ENCODE measurements at regions not wholly inside any gene's neighbourhood (a gene's known extent, or its start where the extent isn't known, plus 50 kb on each side); places are given as distances from the start of the nearest gene placed in this dataset.

DNA sequence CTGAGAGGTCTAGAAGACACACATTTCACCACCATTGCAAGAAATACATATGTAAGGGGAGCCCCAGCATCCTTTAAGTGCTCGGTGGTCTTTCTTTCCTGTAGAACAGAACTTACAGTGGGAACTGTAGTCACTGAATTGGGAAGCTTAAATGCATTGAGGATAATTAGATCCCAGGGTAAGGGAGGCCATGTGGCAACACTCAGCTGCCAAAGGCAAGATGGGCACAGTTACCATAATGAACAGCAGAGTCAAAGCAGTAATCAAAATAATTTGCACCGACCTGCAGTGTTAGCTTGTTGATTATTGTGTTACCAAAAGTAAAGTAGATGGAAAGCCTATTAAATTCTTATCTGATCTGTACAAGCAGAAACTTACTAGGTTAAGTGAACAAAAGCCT is 291.2 kb upstream of the PCDH20 start:
- no peaks in the 10 kb centered on the region for H3K4me1 Mint-ChIP-seq (ENCODE audit: low read depth)
- no peak overlapping the region for H3K27ac Mint-ChIP-seq
- DNase-seq = no peak
- TF ChIP-seq, protein P1, sequence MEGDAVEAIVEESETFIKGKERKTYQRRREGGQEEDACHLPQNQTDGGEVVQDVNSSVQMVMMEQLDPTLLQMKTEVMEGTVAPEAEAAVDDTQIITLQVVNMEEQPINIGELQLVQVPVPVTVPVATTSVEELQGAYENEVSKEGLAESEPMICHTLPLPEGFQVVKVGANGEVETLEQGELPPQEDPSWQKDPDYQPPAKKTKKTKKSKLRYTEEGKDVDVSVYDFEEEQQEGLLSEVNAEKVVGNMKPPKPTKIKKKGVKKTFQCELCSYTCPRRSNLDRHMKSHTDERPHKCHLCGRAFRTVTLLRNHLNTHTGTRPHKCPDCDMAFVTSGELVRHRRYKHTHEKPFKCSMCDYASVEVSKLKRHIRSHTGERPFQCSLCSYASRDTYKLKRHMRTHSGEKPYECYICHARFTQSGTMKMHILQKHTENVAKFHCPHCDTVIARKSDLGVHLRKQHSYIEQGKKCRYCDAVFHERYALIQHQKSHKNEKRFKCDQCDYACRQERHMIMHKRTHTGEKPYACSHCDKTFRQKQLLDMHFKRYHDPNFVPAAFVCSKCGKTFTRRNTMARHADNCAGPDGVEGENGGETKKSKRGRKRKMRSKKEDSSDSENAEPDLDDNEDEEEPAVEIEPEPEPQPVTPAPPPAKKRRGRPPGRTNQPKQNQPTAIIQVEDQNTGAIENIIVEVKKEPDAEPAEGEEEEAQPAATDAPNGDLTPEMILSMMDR (IDR thresholded peaks at IDR 0.05) = no peak
- H3K9me3 Mint-ChIP-seq = peaks cover 57% of the 10 kb centered on the region
- H3K4me3 Mint-ChIP-seq = no peak overlapping the region
- H3K36me3 Mint-ChIP-seq (ENCODE audit: low read depth) = no peaks in the 10 kb centered on the region
- no peaks in the 10 kb centered on the region for H3K27me3 Mint-ChIP-seq (ENCODE audit: insufficient read depth)

DNA sequence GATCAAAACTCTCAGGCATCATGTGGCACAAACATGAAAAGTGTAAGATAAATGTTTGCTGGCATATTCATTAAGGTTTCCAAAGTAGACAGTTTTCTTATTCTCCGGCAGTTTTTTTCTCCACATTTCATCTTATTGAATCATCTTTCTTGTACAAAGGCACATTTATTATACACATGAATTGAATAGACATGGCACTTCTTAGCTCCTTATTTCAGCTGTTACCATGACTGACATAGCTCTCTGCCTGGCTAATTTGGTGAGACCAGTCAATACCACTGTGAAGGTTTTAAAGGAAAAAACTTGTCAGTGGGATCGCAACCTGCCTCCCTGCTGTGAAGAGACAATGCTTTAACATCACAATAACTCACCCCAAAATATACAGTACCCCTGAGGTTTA is 285.0 kb upstream of the PCDH20 start:
- peaks cover 25% of the 10 kb centered on the region for H3K9me3 Mint-ChIP-seq
- no peak overlapping the region for H3K27ac Mint-ChIP-seq

DNA sequence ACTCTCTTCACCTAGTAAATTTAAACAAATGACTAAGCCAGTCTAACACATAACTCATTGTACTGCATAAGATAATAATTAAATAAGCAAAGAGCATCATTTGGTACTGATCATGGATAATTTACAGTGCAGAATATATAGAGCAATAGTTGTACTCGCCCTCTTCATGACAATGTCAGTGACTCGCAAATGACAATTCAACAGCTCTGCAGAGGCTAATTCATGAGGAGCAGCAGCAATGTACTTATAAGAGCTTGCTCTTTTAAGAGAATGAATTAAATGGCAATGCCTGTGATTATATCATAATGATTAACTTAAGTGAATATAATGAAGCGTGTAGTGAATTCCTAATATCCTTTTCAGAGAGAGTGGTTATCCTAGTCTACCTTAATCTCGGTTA is 284.5 kb upstream of the PCDH20 start:
- TF ChIP-seq, protein P1 (IDR thresholded peaks at IDR 0.05) = no peak
- peaks cover 21% of the 10 kb centered on the region for H3K9me3 Mint-ChIP-seq
- no peaks in the 10 kb centered on the region for H3K27me3 Mint-ChIP-seq (ENCODE audit: insufficient read depth)
- H3K4me3 Mint-ChIP-seq = no peak overlapping the region
- no peak for DNase-seq
- H3K36me3 Mint-ChIP-seq (ENCODE audit: low read depth) = no peaks in the 10 kb centered on the region
- H3K4me1 Mint-ChIP-seq (ENCODE audit: low read depth) = no peaks in the 10 kb centered on the region
- H3K27ac Mint-ChIP-seq = no peak overlapping the region

More for the DNA sequence above, 285.0 kb upstream of the PCDH20 start:
- no peaks in the 10 kb centered on the region for H3K27me3 Mint-ChIP-seq (ENCODE audit: insufficient read depth)
- no peak for DNase-seq
- H3K36me3 Mint-ChIP-seq (ENCODE audit: low read depth) = no peaks in the 10 kb centered on the region
- no peak overlapping the region for H3K4me3 Mint-ChIP-seq
- H3K4me1 Mint-ChIP-seq (ENCODE audit: low read depth) = no peaks in the 10 kb centered on the region
- TF ChIP-seq, protein P1 (IDR thresholded peaks at IDR 0.05) = no peak

DNA sequence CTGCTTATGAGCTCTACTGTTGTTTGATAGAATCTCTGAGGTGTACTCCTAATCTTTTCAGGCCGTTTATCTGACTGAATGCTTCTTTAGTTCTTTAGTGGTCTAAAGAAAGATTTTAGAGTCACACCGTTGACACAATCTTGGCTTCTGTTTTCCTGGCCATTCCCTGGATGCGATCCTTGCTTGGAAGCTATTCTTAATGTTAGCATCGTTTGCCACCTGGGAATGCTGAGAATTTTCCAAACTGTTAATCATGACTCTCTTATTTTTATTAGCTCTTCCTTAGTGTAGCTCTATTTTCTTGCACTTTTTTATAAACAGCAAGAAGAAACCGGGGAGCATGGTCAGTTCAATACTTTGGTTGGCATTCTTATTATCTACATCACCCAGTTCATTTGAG is 281.0 kb upstream of the PCDH20 start:
- Mint-ChIP-seq H3K9me3 (peaks cover 12% of the 10 kb centered on the region), H3K27ac (no peak overlapping the region), H3K36me3 (ENCODE audit: low read depth) (no peaks in the 10 kb centered on the region), H3K4me1 (ENCODE audit: low read depth) (no peaks in the 10 kb centered on the region), H3K27me3 (ENCODE audit: insufficient read depth) (no peaks in the 10 kb centered on the region; the same call in 1 of the 2 replicates), H3K4me3 (no peak overlapping the region)
- TF ChIP-seq, protein P1 (IDR thresholded peaks at IDR 0.05) = no peak
- no peak for DNase-seq

DNA sequence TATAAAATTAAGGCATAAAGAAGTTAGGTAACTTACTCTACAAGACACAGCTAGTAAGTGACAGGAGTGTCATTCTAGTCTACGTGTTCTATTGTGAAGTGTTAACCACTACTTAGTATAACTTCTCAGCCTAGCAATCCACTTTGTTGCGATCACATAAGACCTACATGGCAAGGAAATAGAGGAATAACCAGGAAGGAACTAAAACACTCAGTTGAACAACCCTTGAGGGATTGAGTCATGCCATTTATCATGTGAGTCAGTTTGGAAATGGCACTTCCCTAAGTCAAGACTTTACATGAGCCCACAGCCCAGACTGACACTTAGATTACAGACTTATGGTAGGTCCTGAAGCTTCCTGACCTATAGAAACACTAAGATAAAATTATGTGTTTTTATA is 279.5 kb upstream of the PCDH20 start:
- peaks cover 26% of the 10 kb centered on the region for H3K9me3 Mint-ChIP-seq
- TF ChIP-seq, protein P1 (IDR thresholded peaks at IDR 0.05) = no peak
- H3K36me3 Mint-ChIP-seq (ENCODE audit: low read depth) = no peaks in the 10 kb centered on the region
- no peak overlapping the region for H3K27ac Mint-ChIP-seq
- no peaks in the 10 kb centered on the region for H3K4me1 Mint-ChIP-seq (ENCODE audit: low read depth)
- no peak overlapping the region for H3K4me3 Mint-ChIP-seq
- no peak for DNase-seq
- no peaks in the 10 kb centered on the region; the same call in 1 of the 2 replicates for H3K27me3 Mint-ChIP-seq (ENCODE audit: insufficient read depth)

DNA sequence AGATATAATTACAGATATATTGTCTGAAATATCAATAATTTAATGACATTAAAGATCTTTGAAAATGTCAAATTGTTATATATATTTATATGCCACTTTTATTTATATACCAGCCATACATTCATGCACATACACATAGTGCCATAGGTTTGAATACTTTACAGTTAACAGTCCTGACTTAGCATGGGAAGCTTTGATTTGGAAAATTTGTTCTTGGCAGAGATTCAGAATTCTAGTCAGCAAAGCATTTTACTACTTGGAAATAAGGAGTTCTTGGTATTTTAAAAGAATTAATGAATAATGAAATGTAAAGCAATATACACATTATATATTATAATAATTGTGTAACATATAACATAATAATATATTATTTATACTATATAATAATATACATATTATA is 277.0 kb upstream of the PCDH20 start:
- no peak overlapping the region for H3K4me3 Mint-ChIP-seq
- no peak overlapping the region for H3K27ac Mint-ChIP-seq
- H3K4me1 Mint-ChIP-seq (ENCODE audit: low read depth) = no peaks in the 10 kb centered on the region
- DNase-seq = no peak
- no peaks in the 10 kb centered on the region; the same call in 1 of the 2 replicates for H3K27me3 Mint-ChIP-seq (ENCODE audit: insufficient read depth)
- TF ChIP-seq, protein P1 (IDR thresholded peaks at IDR 0.05) = no peak
- H3K36me3 Mint-ChIP-seq (ENCODE audit: low read depth) = no peaks in the 10 kb centered on the region
- peaks cover 41% of the 10 kb centered on the region for H3K9me3 Mint-ChIP-seq
